ENCODE measurements at regions not wholly inside any gene's neighbourhood (a gene's known extent, or its start where the extent isn't known, plus 50 kb on each side); places are given as distances from the start of the nearest gene placed in this dataset.
"Not testable (repeated sequence)": the region's sequence is repeated elsewhere in the genome, so short reads cannot be mapped to it uniquely, and the experiment has no call there.

DNA sequence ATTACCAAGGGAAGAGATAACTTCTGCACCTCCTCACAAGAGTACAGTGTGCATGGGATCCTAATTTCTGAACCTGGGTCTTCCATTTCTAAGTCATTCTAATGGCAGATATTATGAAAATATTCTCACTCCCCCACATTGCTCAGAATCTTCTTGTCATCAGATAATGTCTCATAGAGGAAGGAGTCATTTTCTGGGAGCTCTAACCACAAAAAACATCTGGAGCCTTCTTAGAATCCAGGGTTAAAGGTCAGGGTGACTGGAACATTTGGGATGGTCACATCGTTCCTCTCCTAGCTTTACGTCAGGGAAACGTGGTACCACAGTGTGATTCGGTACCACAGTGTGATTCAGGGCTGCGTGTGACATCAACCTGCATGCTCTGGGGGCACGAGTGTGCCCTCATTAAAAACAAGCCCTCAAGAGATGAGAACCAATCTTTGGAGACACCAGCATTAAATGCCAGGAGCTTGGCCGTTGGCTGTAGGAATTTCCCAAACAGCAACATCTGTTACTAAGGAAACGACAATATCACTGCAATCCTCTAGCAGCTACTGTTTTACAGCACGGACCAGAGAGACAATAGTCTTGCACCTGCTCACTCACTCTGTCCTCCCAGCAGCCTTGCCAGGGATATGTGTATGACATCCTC is 179.1 kb downstream of the PSMG1 start:
- H3K27ac ChIP-seq (ENCODE audit: low read depth, low read length) = peak overlapping the region; percentile 19

DNA sequence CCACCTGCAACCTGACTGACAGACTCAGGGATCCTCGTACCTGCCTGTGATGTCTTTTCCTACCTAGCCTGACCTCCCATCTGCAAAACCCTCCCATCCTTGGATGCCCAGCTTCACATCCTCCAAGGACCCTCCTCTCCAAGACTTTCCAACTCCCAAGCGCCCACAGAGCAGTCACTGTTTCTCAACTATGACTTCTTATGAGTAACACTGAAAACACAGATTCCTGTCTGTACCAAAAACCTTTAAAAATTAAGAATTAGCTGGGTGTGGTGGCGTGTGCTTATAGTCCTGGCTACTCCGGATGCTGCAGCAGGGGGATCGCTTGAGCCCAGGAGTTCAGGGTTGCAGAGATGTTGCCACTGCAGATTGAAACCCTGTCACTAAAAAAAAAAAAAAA is 181.9 kb downstream of the PSMG1 start:
- TF ChIP-seq CTCF (IDR thresholded peaks at IDR 0.05; ENCODE audit: extremely low read depth, low read depth, low read length) = no peak
- H2AFZ ChIP-seq (ENCODE audit: low read length) = no peak overlapping the region
- no peaks in the 10 kb centered on the region for H3K36me3 ChIP-seq (ENCODE audit: insufficient read depth, low read length)
- no peaks in the 10 kb centered on the region for H4K20me1 ChIP-seq (ENCODE audit: insufficient read depth, low read length)
- H3K4me3 ChIP-seq (ENCODE audit: insufficient read depth, low read length) = no peak overlapping the region
- no peaks in the 10 kb centered on the region for H3K27me3 ChIP-seq (ENCODE audit: insufficient read depth, low read length)
- no peaks in the 10 kb centered on the region for H3K9me3 ChIP-seq (ENCODE audit: low read depth, low read length)
- no peak overlapping the region for H3K4me2 ChIP-seq (ENCODE audit: insufficient read depth, low read length)
- H3K27ac ChIP-seq (ENCODE audit: low read depth, low read length) = no peak overlapping the region
- no peak for DNase-seq (ENCODE audit: insufficient read length, low spot score, missing footprints)
- no peaks in the 10 kb centered on the region for H3K79me2 ChIP-seq (ENCODE audit: insufficient read depth, low read length)
- peaks cover 24% of the 10 kb centered on the region for H3K4me1 ChIP-seq (ENCODE audit: insufficient read depth, low read length)

More for the DNA sequence above, 179.1 kb downstream of the PSMG1 start:
- Histone ChIP-seq H3K4me1 (ENCODE audit: insufficient read depth, low read length) (peaks cover 32% of the 10 kb centered on the region), H3K79me2 (ENCODE audit: insufficient read depth, low read length) (no peaks in the 10 kb centered on the region), H3K27me3 (ENCODE audit: insufficient read depth, low read length) (no peaks in the 10 kb centered on the region), H3K9me3 (ENCODE audit: low read depth, low read length) (no peaks in the 10 kb centered on the region), H3K4me2 (ENCODE audit: insufficient read depth, low read length) (no peak overlapping the region), H2AFZ (ENCODE audit: low read length) (no peak overlapping the region), H3K36me3 (ENCODE audit: insufficient read depth, low read length) (no peaks in the 10 kb centered on the region), H3K4me3 (ENCODE audit: insufficient read depth, low read length) (no peak overlapping the region), H4K20me1 (ENCODE audit: insufficient read depth, low read length) (no peaks in the 10 kb centered on the region)
- peak; percentile 92 for DNase-seq (ENCODE audit: insufficient read length, low spot score, missing footprints)
- no peak for TF ChIP-seq CTCF (IDR thresholded peaks at IDR 0.05; ENCODE audit: extremely low read depth, low read depth, low read length)

DNA sequence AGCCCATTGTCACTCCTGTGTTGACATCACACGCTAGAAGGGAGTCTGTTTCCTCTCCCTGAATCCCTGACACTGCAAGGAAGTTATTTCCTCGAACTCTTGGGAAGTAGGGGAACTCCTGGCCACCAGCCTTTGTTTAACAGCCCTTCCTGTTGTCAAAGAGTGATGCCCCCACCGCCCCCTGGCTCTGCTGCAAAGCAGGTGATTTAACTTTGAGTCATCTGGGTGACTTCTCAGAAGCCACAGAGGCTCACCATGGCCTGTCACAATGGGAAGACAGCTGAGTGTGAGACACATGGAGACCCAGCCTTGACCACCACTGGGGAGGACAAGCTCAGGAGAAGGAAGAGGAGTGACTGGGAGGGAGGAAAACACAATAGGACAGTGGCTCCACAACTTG is 182.8 kb downstream of the PSMG1 start:
- Histone ChIP-seq H3K4me2 (ENCODE audit: insufficient read depth, low read length) (no peak overlapping the region), H3K27ac (ENCODE audit: low read depth, low read length) (no peak overlapping the region), H3K36me3 (ENCODE audit: insufficient read depth, low read length) (no peaks in the 10 kb centered on the region), H3K4me1 (ENCODE audit: insufficient read depth, low read length) (peaks cover 21% of the 10 kb centered on the region), H3K79me2 (ENCODE audit: insufficient read depth, low read length) (no peaks in the 10 kb centered on the region), H2AFZ (ENCODE audit: low read length) (no peak overlapping the region), H3K27me3 (ENCODE audit: insufficient read depth, low read length) (no peaks in the 10 kb centered on the region), H3K9me3 (ENCODE audit: low read depth, low read length) (no peaks in the 10 kb centered on the region), H3K4me3 (ENCODE audit: insufficient read depth, low read length) (no peak overlapping the region), H4K20me1 (ENCODE audit: insufficient read depth, low read length) (no peaks in the 10 kb centered on the region)
- TF ChIP-seq CTCF (IDR thresholded peaks at IDR 0.05; ENCODE audit: extremely low read depth, low read depth, low read length) = no peak
- no peak for DNase-seq (ENCODE audit: insufficient read length, low spot score, missing footprints)

DNA sequence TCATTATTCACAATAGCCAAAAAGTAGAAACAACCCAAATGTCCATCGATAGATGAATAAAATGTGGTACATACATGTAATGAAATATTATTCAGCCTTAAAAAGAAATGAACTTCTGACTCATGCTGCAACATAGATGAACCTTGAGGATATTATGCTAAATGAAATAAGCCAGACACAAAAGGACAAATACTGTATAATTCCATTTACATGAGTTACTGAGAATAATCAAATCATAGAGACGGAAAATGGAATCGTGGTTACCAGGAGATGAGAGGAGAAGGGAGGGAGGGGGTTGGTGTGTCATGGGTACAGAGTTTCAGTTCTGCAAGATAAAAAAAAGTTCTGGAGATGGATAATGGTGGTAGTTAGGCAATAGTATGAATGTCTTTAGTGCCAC is 184.1 kb downstream of the PSMG1 start:
- Histone ChIP-seq H3K27ac (ENCODE audit: low read depth, low read length) (no peak overlapping the region), H3K36me3 (ENCODE audit: insufficient read depth, low read length) (no peaks in the 10 kb centered on the region), H3K79me2 (ENCODE audit: insufficient read depth, low read length) (no peaks in the 10 kb centered on the region), H4K20me1 (ENCODE audit: insufficient read depth, low read length) (no peaks in the 10 kb centered on the region), H2AFZ (ENCODE audit: low read length) (no peak overlapping the region), H3K4me1 (ENCODE audit: insufficient read depth, low read length) (peaks cover 15% of the 10 kb centered on the region), H3K27me3 (ENCODE audit: insufficient read depth, low read length) (no peaks in the 10 kb centered on the region), H3K4me2 (ENCODE audit: insufficient read depth, low read length) (no peak overlapping the region), H3K9me3 (ENCODE audit: low read depth, low read length) (no peaks in the 10 kb centered on the region), H3K4me3 (ENCODE audit: insufficient read depth, low read length) (no peak overlapping the region)
- no peak for DNase-seq (ENCODE audit: insufficient read length, low spot score, missing footprints)
- TF ChIP-seq CTCF (IDR thresholded peaks at IDR 0.05; ENCODE audit: extremely low read depth, low read depth, low read length) = no peak

DNA sequence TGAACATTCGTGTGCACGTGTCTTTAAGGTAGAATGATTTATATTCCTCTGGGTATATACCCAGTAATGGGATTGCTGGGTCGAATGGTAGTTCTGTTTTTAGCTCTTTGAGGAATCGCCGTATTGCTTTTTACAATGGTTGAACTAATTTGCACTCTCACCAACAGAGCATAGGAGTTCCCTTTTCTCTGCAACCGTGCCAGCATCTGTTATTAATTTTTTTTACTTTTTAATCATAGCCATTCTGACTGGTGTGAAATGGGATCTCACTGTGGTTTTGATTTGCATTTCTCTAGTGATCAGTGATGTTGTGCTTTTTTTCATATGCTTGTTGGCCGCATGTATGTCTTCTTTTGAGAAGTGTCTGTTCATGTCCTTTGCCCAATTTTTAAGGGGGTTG is 185.0 kb downstream of the PSMG1 start:
- H3K4me1 ChIP-seq (ENCODE audit: insufficient read depth, low read length) = peaks cover 17% of the 10 kb centered on the region
- H3K4me2 ChIP-seq (ENCODE audit: insufficient read depth, low read length); DNase-seq (ENCODE audit: insufficient read length, low spot score, missing footprints): not testable (repeated sequence)

DNA sequence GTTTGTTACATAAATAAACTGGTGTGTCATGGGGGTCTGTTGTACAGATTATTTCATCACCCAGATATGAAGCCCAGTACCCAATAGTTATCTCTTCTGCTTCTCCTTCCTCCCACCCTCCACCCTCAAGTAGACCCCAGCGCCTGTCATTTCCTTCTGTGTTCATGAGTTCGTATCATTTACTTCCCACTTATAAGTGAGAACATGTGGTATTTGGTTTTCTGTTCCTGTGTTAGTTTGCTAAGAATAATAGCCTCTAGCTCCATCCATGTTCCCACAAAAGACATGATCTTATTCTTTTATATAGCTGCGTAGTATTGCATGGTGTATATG is 185.4 kb downstream of the PSMG1 start:
- H2AFZ ChIP-seq (ENCODE audit: low read length); H3K9me3 ChIP-seq (ENCODE audit: low read depth, low read length): not testable (repeated sequence)
- peaks cover 21% of the 10 kb centered on the region for H3K4me1 ChIP-seq (ENCODE audit: insufficient read depth, low read length)

More for the DNA sequence above, 185.0 kb downstream of the PSMG1 start:
- not testable (repeated sequence) for H2AFZ ChIP-seq (ENCODE audit: low read length); H3K79me2 ChIP-seq (ENCODE audit: insufficient read depth, low read length); H3K27me3 ChIP-seq (ENCODE audit: insufficient read depth, low read length); H3K27ac ChIP-seq (ENCODE audit: low read depth, low read length); H3K36me3 ChIP-seq (ENCODE audit: insufficient read depth, low read length); H4K20me1 ChIP-seq (ENCODE audit: insufficient read depth, low read length); H3K4me3 ChIP-seq (ENCODE audit: insufficient read depth, low read length); H3K9me3 ChIP-seq (ENCODE audit: low read depth, low read length)

More for the DNA sequence above, 185.4 kb downstream of the PSMG1 start:
- DNase-seq (ENCODE audit: insufficient read length, low spot score, missing footprints); H3K36me3 ChIP-seq (ENCODE audit: insufficient read depth, low read length); H3K4me2 ChIP-seq (ENCODE audit: insufficient read depth, low read length); H3K79me2 ChIP-seq (ENCODE audit: insufficient read depth, low read length); H3K27me3 ChIP-seq (ENCODE audit: insufficient read depth, low read length); H3K27ac ChIP-seq (ENCODE audit: low read depth, low read length); H4K20me1 ChIP-seq (ENCODE audit: insufficient read depth, low read length); H3K4me3 ChIP-seq (ENCODE audit: insufficient read depth, low read length): not testable (repeated sequence)
